SK-N-SH treated with all-trans-retinoic acid at 6 μM for 48 hours (cell line): ENCODE measurements at regions not wholly inside any gene's neighbourhood (a gene's known extent, or its start where the extent isn't known, plus 50 kb on each side); places are given as distances from the start of the nearest gene placed in this dataset.

Experiments used
- ARNTL ChIP-seq: fragments of 450-650 bp; formaldehyde crosslinking; IDR thresholded peaks from 2 replicates; pipeline ENCODE4 v1.5.0; 2020; ENCODE audit warnings: low read depth, mild to moderate bottlenecking, moderate library complexity, borderline replicate concordance
- ISL1 ChIP-seq: fragments of 250-450 bp; sonication (Bioruptor Pico); IDR thresholded peaks from 2 replicates; pipeline ENCODE4 v2.1.2; 2022; ENCODE audit warnings: mild to moderate bottlenecking, moderate library complexity
- RARB ChIP-seq: fragments of 250-450 bp; sonication (Bioruptor Pico); IDR thresholded peaks from 2 replicates; pipeline ENCODE4 v1.8.0; 2021; ENCODE audit warnings: mild to moderate bottlenecking, moderate library complexity
- ZFP3 ChIP-seq: fragments of 250-450 bp; sonication (Bioruptor Pico); IDR thresholded peaks from 2 replicates; pipeline ENCODE4 v1.5.0; 2020; ENCODE audit warnings: mild to moderate bottlenecking, moderate library complexity
- ZFP30 ChIP-seq: fragments of 450-650 bp; formaldehyde crosslinking; IDR thresholded peaks from 2 replicates; pipeline ENCODE4 v1.5.0; 2022; ENCODE audit warnings: mild to moderate bottlenecking, moderate library complexity
- TF ChIP-seq, protein P1 (sequence below): fragments of 250-450 bp; sonication (Bioruptor Pico); IDR thresholded peaks from 2 replicates; pipeline ENCODE4 v1.8.0; 2021; ENCODE audit warnings: low read depth, mild to moderate bottlenecking, moderate library complexity, borderline replicate concordance
- TF ChIP-seq, protein P2 (sequence below): fragments of 250-450 bp; sonication (Bioruptor Pico); IDR thresholded peaks from 2 replicates; pipeline ENCODE4 v1.8.0; 2020; ENCODE audit warnings: mild to moderate bottlenecking, moderate library complexity, borderline replicate concordance
- TF ChIP-seq, protein P3 (sequence below): fragments of 250-450 bp; sonication (Bioruptor Pico); IDR thresholded peaks from 2 replicates; pipeline ENCODE4 v1.5.1; 2021; ENCODE audit warnings: mild to moderate bottlenecking, moderate library complexity

DNA sequence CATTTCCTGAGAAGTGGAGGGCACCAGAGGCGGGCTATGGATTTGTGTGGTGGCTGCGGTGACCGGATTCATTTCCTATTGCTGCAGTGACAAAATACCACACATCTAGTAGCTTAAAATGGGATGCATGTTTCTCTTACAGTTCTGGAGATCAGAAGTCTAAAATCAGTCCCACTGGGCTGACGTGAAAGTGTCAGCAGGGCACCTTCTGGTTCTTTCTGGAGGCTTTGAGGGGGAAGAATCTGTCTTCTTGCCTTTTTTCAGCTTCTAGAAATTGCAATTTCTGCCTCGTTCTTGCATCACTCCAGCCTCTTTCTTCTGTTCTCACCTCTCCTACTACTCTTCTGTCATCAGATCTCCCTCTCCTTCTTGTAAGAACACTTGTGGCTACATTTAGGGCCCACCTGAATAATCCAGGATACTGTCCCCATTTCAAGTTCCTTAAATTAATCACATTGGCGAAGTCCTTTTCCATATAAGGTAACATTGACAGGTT lies 111.2 kb downstream of the MARCHF4 start:
- TF ChIP-seq ARNTL (CRISPR knock-in tag) (no peak), ZFP30 (CRISPR knock-in tag) (no peak), RARB (CRISPR knock-in tag) (no peak), ZFP3 (no peak), ISL1 (CRISPR knock-in tag) (no peak)
- TF ChIP-seq, protein P1, sequence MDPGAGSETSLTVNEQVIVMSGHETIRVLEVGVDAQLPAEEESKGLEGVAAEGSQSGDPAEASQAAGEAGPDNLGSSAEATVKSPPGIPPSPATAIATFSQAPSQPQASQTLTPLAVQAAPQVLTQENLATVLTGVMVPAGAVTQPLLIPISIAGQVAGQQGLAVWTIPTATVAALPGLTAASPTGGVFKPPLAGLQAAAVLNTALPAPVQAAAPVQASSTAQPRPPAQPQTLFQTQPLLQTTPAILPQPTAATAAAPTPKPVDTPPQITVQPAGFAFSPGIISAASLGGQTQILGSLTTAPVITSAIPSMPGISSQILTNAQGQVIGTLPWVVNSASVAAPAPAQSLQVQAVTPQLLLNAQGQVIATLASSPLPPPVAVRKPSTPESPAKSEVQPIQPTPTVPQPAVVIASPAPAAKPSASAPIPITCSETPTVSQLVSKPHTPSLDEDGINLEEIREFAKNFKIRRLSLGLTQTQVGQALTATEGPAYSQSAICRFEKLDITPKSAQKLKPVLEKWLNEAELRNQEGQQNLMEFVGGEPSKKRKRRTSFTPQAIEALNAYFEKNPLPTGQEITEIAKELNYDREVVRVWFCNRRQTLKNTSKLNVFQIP (CRISPR knock-in tag): no peak
- TF ChIP-seq, protein P2, sequence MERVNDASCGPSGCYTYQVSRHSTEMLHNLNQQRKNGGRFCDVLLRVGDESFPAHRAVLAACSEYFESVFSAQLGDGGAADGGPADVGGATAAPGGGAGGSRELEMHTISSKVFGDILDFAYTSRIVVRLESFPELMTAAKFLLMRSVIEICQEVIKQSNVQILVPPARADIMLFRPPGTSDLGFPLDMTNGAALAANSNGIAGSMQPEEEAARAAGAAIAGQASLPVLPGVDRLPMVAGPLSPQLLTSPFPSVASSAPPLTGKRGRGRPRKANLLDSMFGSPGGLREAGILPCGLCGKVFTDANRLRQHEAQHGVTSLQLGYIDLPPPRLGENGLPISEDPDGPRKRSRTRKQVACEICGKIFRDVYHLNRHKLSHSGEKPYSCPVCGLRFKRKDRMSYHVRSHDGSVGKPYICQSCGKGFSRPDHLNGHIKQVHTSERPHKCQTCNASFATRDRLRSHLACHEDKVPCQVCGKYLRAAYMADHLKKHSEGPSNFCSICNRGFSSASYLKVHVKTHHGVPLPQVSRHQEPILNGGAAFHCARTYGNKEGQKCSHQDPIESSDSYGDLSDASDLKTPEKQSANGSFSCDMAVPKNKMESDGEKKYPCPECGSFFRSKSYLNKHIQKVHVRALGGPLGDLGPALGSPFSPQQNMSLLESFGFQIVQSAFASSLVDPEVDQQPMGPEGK (CRISPR knock-in tag): no peak
- TF ChIP-seq, protein P3, sequence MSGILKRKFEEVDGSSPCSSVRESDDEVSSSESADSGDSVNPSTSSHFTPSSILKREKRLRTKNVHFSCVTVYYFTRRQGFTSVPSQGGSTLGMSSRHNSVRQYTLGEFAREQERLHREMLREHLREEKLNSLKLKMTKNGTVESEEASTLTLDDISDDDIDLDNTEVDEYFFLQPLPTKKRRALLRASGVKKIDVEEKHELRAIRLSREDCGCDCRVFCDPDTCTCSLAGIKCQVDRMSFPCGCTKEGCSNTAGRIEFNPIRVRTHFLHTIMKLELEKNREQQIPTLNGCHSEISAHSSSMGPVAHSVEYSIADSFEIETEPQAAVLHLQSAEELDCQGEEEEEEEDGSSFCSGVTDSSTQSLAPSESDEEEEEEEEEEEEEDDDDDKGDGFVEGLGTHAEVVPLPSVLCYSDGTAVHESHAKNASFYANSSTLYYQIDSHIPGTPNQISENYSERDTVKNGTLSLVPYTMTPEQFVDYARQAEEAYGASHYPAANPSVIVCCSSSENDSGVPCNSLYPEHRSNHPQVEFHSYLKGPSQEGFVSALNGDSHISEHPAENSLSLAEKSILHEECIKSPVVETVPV (CRISPR knock-in tag): no peak
